Muscle layer of colon (tissue), 2 donors: ENCODE measurements at regions not wholly inside any gene's neighbourhood (a gene's known extent, or its start where the extent isn't known, plus 50 kb on each side); places are given as distances from the start of the nearest gene placed in this dataset.
"Not testable (repeated sequence)": the region's sequence is repeated elsewhere in the genome, so short reads cannot be mapped to it uniquely, and the experiment has no call there.

ENCODE experiments used
- H3K27ac ChIP-seq: one replicate; pipeline ENCODE4 v1.7.0; 2013; ENCODE audit warnings: low read depth, mild to moderate bottlenecking, low read length, moderate library complexity
- H3K27me3 ChIP-seq, 2 donors: one replicate each; pipeline ENCODE4 v1.7.0; 2013; ENCODE audit warnings: low read length in 2 of 2, mild to moderate bottlenecking in 2 of 2; ENCODE audit not compliant: insufficient read depth in 2 of 2, control insufficient read depth in 1 of 2
- H3K36me3 ChIP-seq: one replicate; pipeline ENCODE4 v1.7.0; 2013; ENCODE audit warnings: mild to moderate bottlenecking, low read length; ENCODE audit not compliant: insufficient read depth
- H3K4me1 ChIP-seq: one replicate; pipeline ENCODE4 v1.7.0; 2013; ENCODE audit warnings: mild to moderate bottlenecking, low read length; ENCODE audit not compliant: insufficient read depth
- H3K4me3 ChIP-seq, 2 donors: one replicate each; pipeline ENCODE4 v1.7.0; 2013; ENCODE audit warnings: low read length in 2 of 2, low read depth in 1 of 2, mild to moderate bottlenecking in 1 of 2, moderate library complexity in 1 of 2
- H3K9ac ChIP-seq: one replicate; pipeline ENCODE4 v1.7.0; 2013; ENCODE audit warnings: low read length
- H3K9me3 ChIP-seq: one replicate; pipeline ENCODE4 v1.7.0; 2013; ENCODE audit warnings: mild to moderate bottlenecking, low read length
- donor health status: abdominal sarcoma.
- donor health status: Adenocarcinoma of cecum.

DNA sequence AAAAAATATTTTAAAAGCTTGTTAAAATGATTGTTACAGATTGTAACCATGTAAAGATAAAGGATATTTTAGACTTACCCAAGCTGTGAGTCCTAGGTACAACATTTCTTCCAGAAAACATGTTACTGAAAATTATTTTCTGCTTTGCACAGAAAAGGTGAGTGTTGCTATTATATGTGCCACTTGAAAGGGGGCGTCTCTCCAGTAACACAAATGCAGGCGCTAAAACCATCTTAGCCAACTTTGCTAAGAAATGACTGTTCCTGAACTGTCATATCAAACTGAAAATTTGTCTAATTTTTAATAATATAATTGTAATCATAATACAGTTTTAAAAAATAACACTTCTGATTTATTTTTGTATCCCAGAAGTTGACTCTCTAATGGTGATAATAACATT is 75.6 kb upstream of the KRAS start:
- no peak overlapping the region for H3K27ac ChIP-seq
- H3K4me1 ChIP-seq = no peaks in the 10 kb centered on the region
- H3K27me3 ChIP-seq = no peaks in the 10 kb centered on the region

DNA sequence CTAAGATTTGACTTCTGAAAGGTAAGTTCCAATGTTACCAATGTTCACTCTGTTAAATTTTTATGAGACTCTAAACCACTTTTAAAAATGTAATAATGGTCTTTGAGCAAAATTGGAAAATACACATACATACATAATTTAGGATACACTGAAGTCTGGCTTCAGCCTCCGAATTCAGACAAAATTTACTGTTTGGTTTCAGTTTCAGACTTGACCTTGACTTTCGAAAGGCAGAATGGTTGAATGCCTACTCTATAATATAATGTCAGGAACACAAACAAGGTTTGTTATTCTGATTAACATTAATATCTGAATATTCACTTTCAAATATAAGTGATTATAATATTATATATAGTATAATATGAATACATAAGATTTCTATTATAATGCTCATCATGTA is 74.1 kb upstream of the KRAS start:
- H3K9ac ChIP-seq = no peak overlapping the region
- H3K9me3 ChIP-seq = no peaks in the 10 kb centered on the region
- no peak overlapping the region for H3K4me3 ChIP-seq
- no peaks in the 10 kb centered on the region for H3K36me3 ChIP-seq
- H3K27me3 ChIP-seq = no peaks in the 10 kb centered on the region
- H3K4me1 ChIP-seq = no peaks in the 10 kb centered on the region
- H3K27ac ChIP-seq = no peak overlapping the region

More for the DNA sequence above, 75.6 kb upstream of the KRAS start:
- Histone ChIP-seq H3K9me3 (no peaks in the 10 kb centered on the region), H3K4me3 (no peak overlapping the region), H3K9ac (no peak overlapping the region), H3K36me3 (no peaks in the 10 kb centered on the region)

DNA sequence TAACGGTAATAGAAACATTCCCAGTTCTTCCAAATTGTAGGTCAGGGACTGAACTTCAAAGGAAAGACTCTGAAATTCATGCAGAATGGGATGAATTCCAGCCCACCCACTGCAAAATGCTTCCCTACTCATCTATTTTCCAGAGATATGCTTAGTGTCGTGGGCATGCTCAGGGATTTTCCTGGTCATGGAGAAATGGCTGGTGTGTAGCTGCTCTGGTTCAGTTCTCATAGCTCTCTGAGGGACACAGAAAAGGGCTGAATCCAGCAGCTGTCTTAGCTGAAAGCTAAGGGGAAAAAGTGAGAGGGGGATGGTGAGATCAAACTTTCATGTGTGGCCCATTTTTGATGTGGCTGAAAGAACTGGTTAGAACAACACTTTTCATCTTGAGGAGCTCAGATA is 72.9 kb upstream of the KRAS start:
- no peak overlapping the region for H3K9ac ChIP-seq
- H3K27ac ChIP-seq = no peak overlapping the region
- H3K4me1 ChIP-seq = no peaks in the 10 kb centered on the region
- H3K27me3 ChIP-seq = no peaks in the 10 kb centered on the region
- no peaks in the 10 kb centered on the region for H3K9me3 ChIP-seq
- no peaks in the 10 kb centered on the region for H3K36me3 ChIP-seq
- no peak overlapping the region for H3K4me3 ChIP-seq

DNA sequence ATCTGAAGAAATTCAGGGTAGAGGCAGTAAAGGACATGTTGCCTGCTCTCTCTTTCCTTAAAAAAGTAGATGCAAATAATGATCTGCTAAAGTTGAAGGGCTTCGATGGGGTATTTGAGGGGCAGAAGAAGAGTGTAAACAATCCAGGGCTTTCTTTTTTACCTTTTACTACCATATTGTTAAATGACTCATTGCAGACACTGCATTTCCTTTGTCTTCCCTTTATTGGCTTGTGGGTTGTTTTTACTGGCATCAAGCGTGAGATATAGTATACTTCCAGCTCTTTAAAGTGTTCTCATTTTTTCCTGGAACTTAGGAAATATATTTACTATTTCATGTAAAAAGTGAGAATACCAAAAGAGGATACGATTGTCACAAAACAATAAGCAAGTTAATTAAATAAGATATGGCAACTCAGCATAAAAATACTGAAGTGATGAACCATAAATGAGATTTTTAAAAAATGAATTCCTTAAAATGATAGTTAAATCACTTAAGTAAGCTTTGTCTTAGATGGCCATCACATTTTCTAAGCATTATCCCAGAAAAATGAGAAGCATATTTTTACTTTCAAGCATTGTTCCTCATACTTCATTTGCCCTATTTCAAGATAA is 72.3 kb upstream of the KRAS start:
- Histone ChIP-seq H3K9ac (no peak overlapping the region), H3K4me1 (no peaks in the 10 kb centered on the region), H3K27ac (no peak overlapping the region), H3K36me3 (no peaks in the 10 kb centered on the region), H3K9me3 (no peaks in the 10 kb centered on the region), H3K4me3 (no peak overlapping the region), H3K27me3 (no peaks in the 10 kb centered on the region)

DNA sequence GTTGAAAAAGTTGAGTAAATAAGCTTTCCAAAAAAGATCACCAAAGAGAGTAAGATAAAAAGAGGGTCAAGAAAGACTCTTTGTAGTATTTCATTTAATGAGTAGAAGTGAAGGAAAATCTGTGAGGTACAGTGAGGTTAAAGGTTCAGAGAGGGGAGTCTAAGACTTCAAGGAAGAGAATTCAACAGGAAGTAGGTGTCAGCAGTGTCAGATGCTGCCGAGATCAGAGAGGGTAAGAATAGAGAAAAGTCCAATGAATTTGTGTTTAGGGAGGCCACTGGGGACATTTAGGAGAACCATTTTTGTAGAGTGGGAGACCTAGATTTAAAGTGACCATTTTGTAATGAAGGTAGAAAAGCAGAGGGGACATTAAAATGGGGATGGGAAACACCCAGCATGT is 71.6 kb upstream of the KRAS start:
- Histone ChIP-seq H3K9me3 (no peaks in the 10 kb centered on the region), H3K27me3 (no peaks in the 10 kb centered on the region), H3K4me3 (no peak overlapping the region), H3K4me1 (no peaks in the 10 kb centered on the region), H3K36me3 (no peaks in the 10 kb centered on the region), H3K27ac (no peak overlapping the region), H3K9ac (no peak overlapping the region)

DNA sequence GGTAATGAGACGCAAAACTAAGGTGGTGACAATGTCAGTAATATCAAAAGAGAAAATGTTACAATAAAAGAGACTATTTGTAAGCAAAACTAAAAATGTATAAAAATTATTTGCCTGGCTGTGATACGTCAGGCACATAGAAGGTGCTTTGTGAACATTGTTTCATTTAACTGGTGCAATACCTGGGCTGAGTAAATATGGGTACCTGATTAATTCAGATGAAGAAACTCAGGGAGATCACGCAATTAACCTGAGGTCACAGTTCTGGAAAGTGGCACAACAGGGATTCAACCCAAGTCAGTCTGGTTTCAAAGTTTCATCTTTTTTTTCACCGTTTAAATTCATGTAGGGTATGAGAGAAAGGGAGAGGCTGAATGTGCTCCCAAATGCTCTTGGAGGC is 71.0 kb upstream of the KRAS start:
- Histone ChIP-seq H3K9ac (no peak overlapping the region), H3K27ac (no peak overlapping the region), H3K27me3 (no peaks in the 10 kb centered on the region), H3K36me3 (no peaks in the 10 kb centered on the region), H3K9me3 (no peaks in the 10 kb centered on the region), H3K4me1 (no peaks in the 10 kb centered on the region), H3K4me3 (no peak overlapping the region)

DNA sequence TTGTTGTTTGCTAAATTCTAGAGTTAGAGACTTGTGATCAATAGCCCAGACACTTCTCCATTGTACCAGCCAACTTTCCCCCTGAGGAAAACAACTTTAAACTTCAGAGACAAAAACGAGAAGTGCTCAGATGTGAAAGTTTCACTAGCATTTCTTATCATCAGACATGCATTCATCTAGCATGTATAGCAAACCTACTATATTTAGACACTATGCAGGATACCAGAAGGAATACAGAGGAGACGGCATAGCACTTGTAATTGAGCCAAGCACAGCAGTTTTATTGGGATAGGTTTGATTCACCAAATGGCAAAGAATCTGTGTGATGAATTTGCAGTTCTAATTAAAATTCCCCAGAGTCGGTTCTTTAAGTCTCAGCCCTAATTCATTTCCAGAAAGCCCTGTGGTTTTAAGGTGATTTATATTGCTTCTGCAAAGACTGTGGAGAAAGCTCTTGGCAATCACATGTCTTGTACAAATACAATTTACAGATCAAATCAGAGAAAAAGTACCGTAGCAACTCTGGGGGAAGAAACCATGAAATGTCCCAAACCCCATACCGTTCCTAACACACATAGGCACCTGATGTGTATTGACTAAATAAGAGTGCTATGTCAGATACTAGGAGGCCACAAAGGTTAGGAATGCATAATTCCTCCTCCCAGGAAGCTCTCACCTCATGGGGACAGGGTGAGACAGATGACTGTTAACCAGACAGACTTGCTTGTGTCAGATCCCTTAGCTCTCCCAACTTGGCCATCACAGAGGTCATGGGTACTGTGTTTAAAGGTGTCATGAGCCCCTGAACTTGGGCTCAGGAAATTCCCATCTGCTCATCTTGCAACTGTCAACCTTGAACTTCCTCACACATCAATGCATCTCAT is 69.6 kb upstream of the KRAS start:
- H3K9me3 ChIP-seq = no peaks in the 10 kb centered on the region
- no peaks in the 10 kb centered on the region for H3K4me1 ChIP-seq
- no peak overlapping the region for H3K4me3 ChIP-seq
- H3K9ac ChIP-seq = no peak overlapping the region
- no peak overlapping the region for H3K27ac ChIP-seq
- no peaks in the 10 kb centered on the region for H3K36me3 ChIP-seq
- H3K27me3 ChIP-seq = no peaks in the 10 kb centered on the region

DNA sequence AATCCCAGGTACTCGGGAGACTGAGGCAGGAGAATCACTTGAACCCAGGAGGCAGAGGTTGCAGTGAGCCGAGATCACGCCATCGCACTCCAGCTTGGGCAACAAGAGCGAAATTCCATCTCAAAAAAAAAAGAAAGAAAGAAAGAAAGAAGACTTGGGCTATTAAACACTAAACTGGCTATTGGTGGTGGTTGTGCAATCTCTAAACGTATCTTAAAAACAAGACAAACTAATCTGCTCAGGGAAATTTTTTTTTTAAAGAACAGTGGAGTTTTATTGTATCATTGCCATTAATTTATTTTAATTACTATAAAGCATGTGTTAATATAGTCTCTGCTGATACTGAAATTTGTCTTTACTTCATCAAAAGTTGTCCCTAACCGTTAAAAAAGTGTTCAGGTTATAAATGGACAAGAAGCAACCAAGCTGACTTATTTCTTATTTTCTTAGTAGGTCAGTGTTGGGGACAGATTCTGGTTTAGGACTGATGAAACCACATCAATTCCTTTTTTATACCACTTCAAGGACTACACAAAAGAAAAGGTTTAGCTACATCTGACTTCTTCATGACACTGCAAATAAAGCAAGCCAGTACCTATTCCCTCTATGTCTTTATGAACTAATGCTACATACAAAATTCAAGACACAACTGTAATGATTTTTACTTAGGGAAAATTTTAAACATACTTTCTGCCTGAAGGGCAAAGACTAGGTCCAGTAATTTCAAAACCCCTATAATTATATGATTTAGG is 68.7 kb upstream of the KRAS start:
- no peaks in the 10 kb centered on the region for H3K9me3 ChIP-seq
- no peak overlapping the region for H3K27ac ChIP-seq
- no peaks in the 10 kb centered on the region for H3K4me1 ChIP-seq
- no peaks in the 10 kb centered on the region for H3K27me3 ChIP-seq
- H3K36me3 ChIP-seq = no peaks in the 10 kb centered on the region
- no peak overlapping the region for H3K9ac ChIP-seq
- no peak overlapping the region for H3K4me3 ChIP-seq

DNA sequence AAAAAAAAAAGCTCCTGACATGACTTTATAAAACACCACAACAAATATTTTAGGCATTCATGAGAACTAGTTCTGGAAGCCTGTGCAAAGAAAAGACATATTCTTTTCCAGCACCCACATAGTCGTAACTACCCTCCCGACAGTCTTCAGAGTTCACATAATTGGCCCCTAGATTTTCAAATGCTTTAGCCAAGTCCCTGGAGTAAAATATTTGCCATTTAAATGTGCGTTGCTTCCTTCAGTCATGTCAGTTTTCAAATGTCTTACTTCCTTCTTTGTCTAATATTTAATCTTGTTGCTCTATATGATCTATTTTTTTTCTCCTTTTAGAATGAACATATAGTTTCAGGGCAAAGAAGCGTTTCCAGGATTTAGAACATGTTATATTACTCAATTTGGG is 66.8 kb upstream of the KRAS start:
- Histone ChIP-seq H3K9ac (no peak overlapping the region), H3K9me3 (no peaks in the 10 kb centered on the region), H3K27ac (no peak overlapping the region), H3K4me1 (no peaks in the 10 kb centered on the region), H3K4me3 (no peak overlapping the region), H3K36me3 (no peaks in the 10 kb centered on the region), H3K27me3 (no peaks in the 10 kb centered on the region)

DNA sequence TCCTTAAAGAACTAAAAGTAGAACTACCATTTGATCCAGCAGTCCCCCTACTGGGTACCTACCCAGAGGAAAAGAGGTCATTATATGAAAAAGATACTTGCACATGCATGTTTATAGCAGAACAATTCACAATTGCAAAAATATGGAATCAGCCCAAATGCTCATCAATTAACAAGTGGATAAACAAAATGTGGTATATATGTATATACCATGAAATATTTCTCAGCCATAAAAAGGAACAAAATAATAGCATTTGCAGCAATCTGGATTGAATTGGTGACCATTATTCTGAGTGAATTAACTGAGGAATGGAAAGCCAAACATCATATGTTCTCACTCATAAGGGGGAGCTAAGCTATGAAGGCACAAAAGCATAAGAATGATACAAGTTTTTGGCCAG is 64.7 kb upstream of the KRAS start:
- no peaks in the 10 kb centered on the region for H3K4me1 ChIP-seq
- no peaks in the 10 kb centered on the region for H3K27me3 ChIP-seq
- no peak overlapping the region for H3K9ac ChIP-seq
- no peaks in the 10 kb centered on the region for H3K9me3 ChIP-seq
- no peaks in the 10 kb centered on the region for H3K36me3 ChIP-seq
- no peak overlapping the region for H3K4me3 ChIP-seq
- H3K27ac ChIP-seq = no peak overlapping the region

DNA sequence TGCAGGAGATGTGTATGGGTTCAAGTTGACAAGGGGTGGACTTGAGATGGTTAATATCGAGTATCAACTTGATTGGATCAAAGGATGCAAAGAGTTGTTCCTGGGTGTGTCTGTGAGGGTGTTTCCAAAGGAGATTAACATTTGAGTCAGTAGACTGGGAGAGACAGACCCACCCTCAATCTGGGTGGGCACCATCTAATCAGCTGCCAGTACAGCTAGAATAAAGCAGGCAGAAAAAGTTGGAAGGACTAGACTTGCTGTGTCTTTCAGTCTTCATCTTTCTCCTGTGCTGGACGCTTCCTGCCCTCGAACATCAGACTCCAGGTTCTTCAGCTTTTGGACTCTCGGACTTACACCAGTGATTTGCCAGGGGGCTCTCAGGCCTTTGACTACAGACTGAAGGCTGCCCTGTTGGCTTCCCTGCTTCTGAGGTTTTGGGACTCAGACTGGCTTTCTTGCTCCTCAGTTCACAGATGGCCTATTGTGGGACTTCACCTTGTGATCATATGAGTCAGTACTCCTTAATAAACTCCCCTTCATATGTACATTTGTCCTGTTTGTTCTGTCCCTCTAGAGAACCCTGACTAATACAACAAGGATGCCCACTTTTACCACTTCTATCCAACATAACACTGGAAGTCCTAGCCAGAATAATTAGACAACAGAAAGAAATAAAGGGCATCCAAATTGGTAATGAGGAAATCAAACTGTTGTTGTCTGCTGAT is 62.7 kb upstream of the KRAS start:
- H3K4me3 ChIP-seq, H3K9me3 ChIP-seq, H3K27ac ChIP-seq, H3K36me3 ChIP-seq, H3K9ac ChIP-seq, H3K27me3 ChIP-seq, H3K4me1 ChIP-seq: not testable (repeated sequence)
